HG02642 (cell line): ENCODE measurements at regions not wholly inside any gene's neighbourhood (a gene's known extent, or its start where the extent isn't known, plus 50 kb on each side); places are given as distances from the start of the nearest gene placed in this dataset.
"Not testable (repeated sequence)": the region's sequence is repeated elsewhere in the genome, so short reads cannot be mapped to it uniquely, and the experiment has no call there.

Experiments used
- ATAC-seq: cut with Tn5 transposase; IDR thresholded peaks from one replicate; pipeline ENCODE4 v1.9.1; 2021; ENCODE audit warnings: mild to moderate bottlenecking; ENCODE audit not compliant: unreplicated experiment, poor library complexity

GRCh38 chr9:41075671-41076070 is 52.8 kb downstream of the FOXD4L6 start:
- not testable (repeated sequence) for ATAC-seq

- ATAC-seq: peak; percentile 86
Observed at GRCh38 chr9:41074356-41074942, 54.0 kb downstream of the FOXD4L6 start.

GRCh38 chr9:41073471-41074243 is 54.8 kb downstream of the FOXD4L6 start:
- peak; percentile 6 for ATAC-seq

GRCh38 chr9:41064125-41064795 is 64.2 kb downstream of the FOXD4L6 start:
- peak; percentile 77 for ATAC-seq

GRCh38 chr9:41063243-41063642 is 65.2 kb downstream of the FOXD4L6 start:
- not testable (repeated sequence) for ATAC-seq

- ATAC-seq: not testable (repeated sequence)
Observed at GRCh38 chr9:41059603-41060002, 68.9 kb downstream of the FOXD4L6 start.

- ATAC-seq: peak; percentile 90
Observed at GRCh38 chr9:41053666-41054363, 74.7 kb downstream of the FOXD4L6 start.

- not testable (repeated sequence) for ATAC-seq
Observed at GRCh38 chr9:41048672-41049071, 79.8 kb downstream of the FOXD4L6 start.

- not testable (repeated sequence) for ATAC-seq
Observed at GRCh38 chr9:41047792-41048191, 80.7 kb downstream of the FOXD4L6 start.

- ATAC-seq: not testable (repeated sequence)
Observed at GRCh38 chr9:41044930-41045329, 83.6 kb downstream of the FOXD4L6 start.

GRCh38 chr9:41043433-41043832 is 85.0 kb downstream of the FOXD4L6 start:
- ATAC-seq: not testable (repeated sequence)

- not testable (repeated sequence) for ATAC-seq
Observed at GRCh38 chr9:41042111-41042510, 86.4 kb downstream of the FOXD4L6 start.

GRCh38 chr9:41040705-41041342 is 87.7 kb downstream of the FOXD4L6 start:
- not testable (repeated sequence) for ATAC-seq

GRCh38 chr9:41035276-41035675 is 93.2 kb downstream of the FOXD4L6 start:
- ATAC-seq: not testable (repeated sequence)

- not testable (repeated sequence) for ATAC-seq
Observed at GRCh38 chr9:41034699-41035197, 93.7 kb downstream of the FOXD4L6 start.

GRCh38 chr9:41033877-41034276 is 94.6 kb downstream of the FOXD4L6 start:
- not testable (repeated sequence) for ATAC-seq

GRCh38 chr9:41033360-41033759 is 95.1 kb downstream of the FOXD4L6 start:
- not testable (repeated sequence) for ATAC-seq

- not testable (repeated sequence) for ATAC-seq
Observed at GRCh38 chr9:41026912-41027676, 101.4 kb downstream of the FOXD4L6 start.

- ATAC-seq: not testable (repeated sequence)
Observed at GRCh38 chr9:41022365-41022764, 106.1 kb downstream of the FOXD4L6 start.
